ENCODE measurements at regions not wholly inside any gene's neighbourhood (a gene's known extent, or its start where the extent isn't known, plus 50 kb on each side); places are given as distances from the start of the nearest gene placed in this dataset.

DNA sequence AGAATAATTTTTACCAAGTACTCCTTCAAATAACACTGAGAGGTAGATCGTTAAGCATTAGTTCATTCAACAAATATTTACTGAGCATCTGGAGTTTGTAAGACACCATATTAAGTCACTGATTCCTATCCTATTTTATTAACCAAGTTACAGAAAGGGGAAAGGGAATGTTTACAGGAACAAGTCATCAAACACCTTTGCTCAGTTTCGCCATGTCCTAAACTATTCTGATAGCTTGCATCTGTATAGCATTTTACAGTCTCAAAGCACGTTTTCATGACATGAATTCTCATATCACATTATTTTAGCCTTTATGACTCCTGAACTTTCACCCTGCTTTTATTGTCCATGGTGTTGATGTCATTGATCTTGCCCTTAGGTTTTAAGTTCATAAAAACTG is 89.2 kb downstream of the AREG start:
- Histone ChIP-seq H3K36me3 (no peaks in the 10 kb centered on the region), H3K4me3 (no peak overlapping the region), H3K9me3 (no peaks in the 10 kb centered on the region), H3K4me1 (no peaks in the 10 kb centered on the region), H3K9ac (ENCODE audit: low read depth in 2 of 2, low read length in 2 of 2) (no peak overlapping the region), H3K27me3 (no peaks in the 10 kb centered on the region), H3K27ac (peak overlapping the region; percentile 58)
- DNase-seq: no peak
- no peak for TF ChIP-seq CTCF (IDR thresholded peaks at IDR 0.05)
- intact Hi-C loops (cut with DNase I): no loop called here

GRCh38 chr4:74534936-74535335 is 90.0 kb downstream of the AREG start:
- Histone ChIP-seq H3K27me3 (no peaks in the 10 kb centered on the region), H3K36me3 (no peaks in the 10 kb centered on the region), H3K4me1 (no peaks in the 10 kb centered on the region), H3K9me3 (no peaks in the 10 kb centered on the region), H3K27ac (peak overlapping the region; percentile 58), H3K4me3 (no peak overlapping the region), H3K9ac (ENCODE audit: low read depth in 2 of 2, low read length in 2 of 2) (no peak overlapping the region)
- intact Hi-C loops (cut with DNase I): no loop called here
- DNase-seq: peak; percentile 27
- TF ChIP-seq CTCF (IDR thresholded peaks at IDR 0.05): no peak

- no peaks in the 10 kb centered on the region for H3K27me3 ChIP-seq
- TF ChIP-seq CTCF (IDR thresholded peaks at IDR 0.05): no peak
- intact Hi-C loops (cut with DNase I): no loop called here
- H3K4me3 ChIP-seq: no peak overlapping the region
- no peaks in the 10 kb centered on the region for H3K36me3 ChIP-seq
- H3K9me3 ChIP-seq: no peaks in the 10 kb centered on the region
- peak overlapping the region; percentile 58 for H3K27ac ChIP-seq
- no peaks in the 10 kb centered on the region for H3K4me1 ChIP-seq
- no peak overlapping the region for H3K9ac ChIP-seq (ENCODE audit: low read depth in 2 of 2, low read length in 2 of 2)
- DNase-seq: no peak
These were observed 90.6 kb downstream of the AREG start for GRCh38 chr4:74535512-74535911.

- intact Hi-C loops (cut with DNase I): no loop called here
- Histone ChIP-seq H3K36me3 (no peaks in the 10 kb centered on the region), H3K27me3 (no peaks in the 10 kb centered on the region), H3K27ac (no peak overlapping the region), H3K9me3 (no peaks in the 10 kb centered on the region), H3K4me1 (no peaks in the 10 kb centered on the region), H3K4me3 (no peak overlapping the region), H3K9ac (ENCODE audit: low read depth in 2 of 2, low read length in 2 of 2) (no peak overlapping the region)
- DNase-seq: no peak
- no peak for TF ChIP-seq CTCF (IDR thresholded peaks at IDR 0.05)
These were observed 91.6 kb downstream of the AREG start for GRCh38 chr4:74536557-74536956.

GRCh38 chr4:74537459-74537858 is 92.5 kb downstream of the AREG start:
- no peaks in the 10 kb centered on the region for H3K4me1 ChIP-seq
- no peak overlapping the region for H3K9ac ChIP-seq (ENCODE audit: low read depth in 2 of 2, low read length in 2 of 2)
- H3K27ac ChIP-seq: no peak overlapping the region
- no peaks in the 10 kb centered on the region for H3K36me3 ChIP-seq
- H3K4me3 ChIP-seq: no peak overlapping the region
- no peak for TF ChIP-seq CTCF (IDR thresholded peaks at IDR 0.05)
- H3K9me3 ChIP-seq: no peaks in the 10 kb centered on the region
- no peaks in the 10 kb centered on the region for H3K27me3 ChIP-seq
- no peak for DNase-seq
- intact Hi-C loops (cut with DNase I): no loop called here

Data from colonic mucosa (tissue), 4 donors.